ENCODE measurements at regions not wholly inside any gene's neighbourhood (a gene's known extent, or its start where the extent isn't known, plus 50 kb on each side); places are given as distances from the start of the nearest gene placed in this dataset.

DNA sequence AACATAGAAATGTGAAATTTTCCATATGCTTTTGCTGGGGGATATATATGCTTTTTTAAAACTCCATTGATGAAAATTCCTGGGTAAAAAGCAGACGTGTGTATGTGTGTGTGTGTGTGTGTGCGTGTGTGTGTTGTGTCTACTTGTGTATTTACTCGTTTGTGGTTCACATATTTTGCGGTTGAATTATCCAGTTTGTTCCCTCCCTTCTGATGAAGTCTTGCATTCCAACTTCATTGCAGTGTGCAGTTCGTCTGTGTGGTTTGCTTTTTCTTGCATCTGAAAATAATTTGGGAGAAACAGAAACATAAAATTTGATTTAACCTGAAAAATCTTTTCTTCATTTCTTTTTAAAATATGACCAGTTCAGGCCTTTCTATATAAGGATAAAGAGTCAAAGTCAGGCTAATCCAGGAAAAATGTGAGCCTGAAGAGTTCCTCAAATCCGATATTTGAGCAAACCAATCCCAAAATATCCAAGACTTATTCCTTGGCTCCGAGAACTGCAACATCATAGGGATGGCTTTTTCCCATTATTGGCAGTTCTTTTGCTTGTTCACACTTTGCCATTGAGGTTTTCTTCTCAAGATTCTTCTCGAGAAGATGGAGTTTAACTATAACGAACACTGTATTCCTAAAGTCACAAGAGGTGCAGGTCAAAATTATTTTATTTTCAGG, 202.2 kb upstream of the CCN2 start:
- TF ChIP-seq RAD21 (IDR thresholded peaks at IDR 0.05; ENCODE audit: low read depth) (no peak), ZBTB7A (IDR thresholded peaks at IDR 0.05; ENCODE audit: low read depth) (no peak), TCF12 (IDR thresholded peaks at IDR 0.05; ENCODE audit: low read depth) (no peak), TAF1 (IDR thresholded peaks at IDR 0.05; ENCODE audit: low read depth) (no peak), CREB1 (IDR thresholded peaks at IDR 0.05; ENCODE audit: low read depth) (no peak)
- TF ChIP-seq, protein P1, sequence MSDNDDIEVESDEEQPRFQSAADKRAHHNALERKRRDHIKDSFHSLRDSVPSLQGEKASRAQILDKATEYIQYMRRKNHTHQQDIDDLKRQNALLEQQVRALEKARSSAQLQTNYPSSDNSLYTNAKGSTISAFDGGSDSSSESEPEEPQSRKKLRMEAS (IDR thresholded peaks at IDR 0.05), result no peak

GRCh38 chr6:132147530-132148011, 196.4 kb upstream of the CCN2 start:
- TF ChIP-seq, protein P1 (IDR thresholded peaks at IDR 0.05), result no peak

DNA sequence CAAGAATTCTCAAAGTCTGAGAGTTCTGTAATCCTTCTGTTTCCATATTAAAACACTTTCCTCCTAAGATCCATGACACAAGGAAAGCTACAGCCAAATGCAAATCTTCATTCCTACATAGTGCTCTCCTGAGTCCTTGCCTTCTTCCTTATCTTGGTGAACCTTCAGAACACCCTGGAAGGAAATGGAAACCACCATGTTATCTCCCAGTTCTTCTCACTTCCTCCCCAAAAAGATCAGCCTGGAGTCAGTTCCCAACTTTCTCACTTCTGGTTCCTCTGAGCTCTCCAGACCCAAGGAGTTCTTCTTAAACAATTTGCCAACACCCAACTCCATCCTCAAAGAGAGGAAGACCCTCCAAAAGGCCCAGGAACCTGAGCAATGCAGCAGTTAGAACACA, 193.3 kb upstream of the CCN2 start:
- TF ChIP-seq YY1 (IDR thresholded peaks at IDR 0.05; ENCODE audit: low read depth) (no peak), NFIC (IDR thresholded peaks at IDR 0.05) (no peak), TAF1 (IDR thresholded peaks at IDR 0.05; ENCODE audit: low read depth) (no peak), FOXM1 (IDR thresholded peaks at IDR 0.05; ENCODE audit: borderline replicate concordance, low read depth) (no peak), EP300 (IDR thresholded peaks at IDR 0.05; ENCODE audit: borderline replicate concordance) (no peak), TCF12 (IDR thresholded peaks at IDR 0.05; ENCODE audit: low read depth) (no peak), ZBTB7A (IDR thresholded peaks at IDR 0.05; ENCODE audit: low read depth) (no peak), CEBPB (IDR thresholded peaks at IDR 0.05) (no peak), CREB1 (IDR thresholded peaks at IDR 0.05; ENCODE audit: low read depth) (no peak), EGR1 (IDR thresholded peaks at IDR 0.05) (no peak), TEAD4 (IDR thresholded peaks at IDR 0.05) (no peak), RAD21 (IDR thresholded peaks at IDR 0.05; ENCODE audit: low read depth) (no peak)
- TF ChIP-seq, protein P1 (IDR thresholded peaks at IDR 0.05), result no peak
- TF ChIP-seq, protein P2, sequence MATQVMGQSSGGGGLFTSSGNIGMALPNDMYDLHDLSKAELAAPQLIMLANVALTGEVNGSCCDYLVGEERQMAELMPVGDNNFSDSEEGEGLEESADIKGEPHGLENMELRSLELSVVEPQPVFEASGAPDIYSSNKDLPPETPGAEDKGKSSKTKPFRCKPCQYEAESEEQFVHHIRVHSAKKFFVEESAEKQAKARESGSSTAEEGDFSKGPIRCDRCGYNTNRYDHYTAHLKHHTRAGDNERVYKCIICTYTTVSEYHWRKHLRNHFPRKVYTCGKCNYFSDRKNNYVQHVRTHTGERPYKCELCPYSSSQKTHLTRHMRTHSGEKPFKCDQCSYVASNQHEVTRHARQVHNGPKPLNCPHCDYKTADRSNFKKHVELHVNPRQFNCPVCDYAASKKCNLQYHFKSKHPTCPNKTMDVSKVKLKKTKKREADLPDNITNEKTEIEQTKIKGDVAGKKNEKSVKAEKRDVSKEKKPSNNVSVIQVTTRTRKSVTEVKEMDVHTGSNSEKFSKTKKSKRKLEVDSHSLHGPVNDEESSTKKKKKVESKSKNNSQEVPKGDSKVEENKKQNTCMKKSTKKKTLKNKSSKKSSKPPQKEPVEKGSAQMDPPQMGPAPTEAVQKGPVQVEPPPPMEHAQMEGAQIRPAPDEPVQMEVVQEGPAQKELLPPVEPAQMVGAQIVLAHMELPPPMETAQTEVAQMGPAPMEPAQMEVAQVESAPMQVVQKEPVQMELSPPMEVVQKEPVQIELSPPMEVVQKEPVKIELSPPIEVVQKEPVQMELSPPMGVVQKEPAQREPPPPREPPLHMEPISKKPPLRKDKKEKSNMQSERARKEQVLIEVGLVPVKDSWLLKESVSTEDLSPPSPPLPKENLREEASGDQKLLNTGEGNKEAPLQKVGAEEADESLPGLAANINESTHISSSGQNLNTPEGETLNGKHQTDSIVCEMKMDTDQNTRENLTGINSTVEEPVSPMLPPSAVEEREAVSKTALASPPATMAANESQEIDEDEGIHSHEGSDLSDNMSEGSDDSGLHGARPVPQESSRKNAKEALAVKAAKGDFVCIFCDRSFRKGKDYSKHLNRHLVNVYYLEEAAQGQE (IDR thresholded peaks at IDR 0.05; ENCODE audit: low read depth), result no peak
- TF ChIP-seq, protein P3, sequence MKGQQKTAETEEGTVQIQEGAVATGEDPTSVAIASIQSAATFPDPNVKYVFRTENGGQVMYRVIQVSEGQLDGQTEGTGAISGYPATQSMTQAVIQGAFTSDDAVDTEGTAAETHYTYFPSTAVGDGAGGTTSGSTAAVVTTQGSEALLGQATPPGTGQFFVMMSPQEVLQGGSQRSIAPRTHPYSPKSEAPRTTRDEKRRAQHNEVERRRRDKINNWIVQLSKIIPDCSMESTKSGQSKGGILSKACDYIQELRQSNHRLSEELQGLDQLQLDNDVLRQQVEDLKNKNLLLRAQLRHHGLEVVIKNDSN (IDR thresholded peaks at IDR 0.05), result no peak

- TF ChIP-seq FOXM1 (IDR thresholded peaks at IDR 0.05; ENCODE audit: borderline replicate concordance, low read depth) (no peak), ZBTB7A (IDR thresholded peaks at IDR 0.05; ENCODE audit: low read depth) (no peak), RAD21 (IDR thresholded peaks at IDR 0.05; ENCODE audit: low read depth) (no peak), CREB1 (IDR thresholded peaks at IDR 0.05; ENCODE audit: low read depth) (no peak)
- TF ChIP-seq, protein P3 (IDR thresholded peaks at IDR 0.05), result no peak
These were observed 192.1 kb upstream of the CCN2 start for GRCh38 chr6:132143258-132143657.

- TF ChIP-seq, protein P1 (IDR thresholded peaks at IDR 0.05), result no peak
- TF ChIP-seq, protein P2 (IDR thresholded peaks at IDR 0.05; ENCODE audit: low read depth), result no peak
- TF ChIP-seq EGR1 (IDR thresholded peaks at IDR 0.05), result no peak
- no peak for TF ChIP-seq EP300 (IDR thresholded peaks at IDR 0.05; ENCODE audit: borderline replicate concordance)
- TF ChIP-seq FOXM1 (IDR thresholded peaks at IDR 0.05; ENCODE audit: borderline replicate concordance, low read depth), result no peak
- no peak for TF ChIP-seq NFIC (IDR thresholded peaks at IDR 0.05)
- TF ChIP-seq RAD21 (IDR thresholded peaks at IDR 0.05; ENCODE audit: low read depth), result no peak
- TF ChIP-seq ZBTB7A (IDR thresholded peaks at IDR 0.05; ENCODE audit: low read depth), result no peak
These were observed 191.6 kb upstream of the CCN2 start for GRCh38 chr6:132142768-132143167.

- no peak for TF ChIP-seq EP300 (IDR thresholded peaks at IDR 0.05; ENCODE audit: borderline replicate concordance)
- TF ChIP-seq RAD21 (IDR thresholded peaks at IDR 0.05; ENCODE audit: low read depth), result no peak
- TF ChIP-seq TCF12 (IDR thresholded peaks at IDR 0.05; ENCODE audit: low read depth), result no peak
- TF ChIP-seq NFIC (IDR thresholded peaks at IDR 0.05), result no peak
- TF ChIP-seq CREB1 (IDR thresholded peaks at IDR 0.05; ENCODE audit: low read depth), result no peak
- TF ChIP-seq, protein P2 (IDR thresholded peaks at IDR 0.05; ENCODE audit: low read depth), result no peak
- no peak for TF ChIP-seq ZBTB7A (IDR thresholded peaks at IDR 0.05; ENCODE audit: low read depth)
- TF ChIP-seq TEAD4 (IDR thresholded peaks at IDR 0.05), result no peak
- TF ChIP-seq TAF1 (IDR thresholded peaks at IDR 0.05; ENCODE audit: low read depth), result no peak
- TF ChIP-seq EGR1 (IDR thresholded peaks at IDR 0.05), result no peak
- no peak for TF ChIP-seq CEBPB (IDR thresholded peaks at IDR 0.05)
- TF ChIP-seq FOXM1 (IDR thresholded peaks at IDR 0.05; ENCODE audit: borderline replicate concordance, low read depth), result no peak
These were observed 191.1 kb upstream of the CCN2 start for GRCh38 chr6:132142308-132142707.

All from Ishikawa (cell line).